ENCODE measurements at regions not wholly inside any gene's neighbourhood (a gene's known extent, or its start where the extent isn't known, plus 50 kb on each side); places are given as distances from the start of the nearest gene placed in this dataset.
"Not testable (repeated sequence)": the region's sequence is repeated elsewhere in the genome, so short reads cannot be mapped to it uniquely, and the experiment has no call there.

DNA sequence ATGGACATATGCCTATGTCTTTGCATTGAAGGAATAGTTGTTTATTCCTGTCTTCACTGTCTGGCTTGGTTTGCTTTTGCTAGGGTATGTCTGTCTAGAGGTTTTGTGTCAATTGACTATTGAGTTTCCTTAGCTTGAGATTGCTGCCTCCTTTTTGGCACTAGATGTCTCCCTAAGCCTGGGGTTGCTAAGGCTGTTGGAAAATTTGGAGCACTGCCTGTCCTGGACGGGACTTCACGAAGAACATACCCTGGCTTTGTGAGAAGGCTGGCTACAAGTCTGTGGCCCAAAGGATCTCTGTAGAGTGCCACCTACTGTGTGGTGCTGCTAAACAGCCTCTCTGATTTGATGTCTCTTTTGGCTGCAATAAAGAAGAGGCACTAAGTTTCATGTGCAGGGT, 183.8 kb upstream of the NUDT10 start:
- intact Hi-C loops (cut with micrococcal nuclease), result loop anchor here (10.0 kb wide), 1 partner anchor 316 kb away; no protein-coding TSS in a partner anchor

GRCh38 chrX:51151734-51152133, 180.9 kb upstream of the NUDT10 start:
- intact Hi-C loops (cut with micrococcal nuclease), result no loop called here

DNA sequence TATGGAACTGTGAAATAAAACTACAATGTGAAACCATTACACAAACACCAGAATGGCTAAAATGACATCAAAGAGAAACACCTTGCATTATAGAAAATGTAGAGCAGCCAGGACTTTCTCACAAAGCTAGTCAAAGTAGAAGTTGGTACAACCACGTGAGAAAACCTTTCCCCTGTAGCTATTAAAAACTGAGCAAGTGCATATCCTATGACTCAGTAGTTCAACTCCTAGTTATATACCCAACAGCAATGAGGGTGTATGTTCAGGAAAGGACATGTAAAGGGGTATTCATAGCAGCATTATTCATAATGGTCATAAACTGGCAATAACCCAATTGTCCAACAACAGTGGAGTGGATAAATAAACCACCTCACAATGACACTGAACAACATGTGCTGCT, 177.5 kb upstream of the NUDT10 start:
- intact Hi-C loops (cut with micrococcal nuclease), result no loop called here

DNA sequence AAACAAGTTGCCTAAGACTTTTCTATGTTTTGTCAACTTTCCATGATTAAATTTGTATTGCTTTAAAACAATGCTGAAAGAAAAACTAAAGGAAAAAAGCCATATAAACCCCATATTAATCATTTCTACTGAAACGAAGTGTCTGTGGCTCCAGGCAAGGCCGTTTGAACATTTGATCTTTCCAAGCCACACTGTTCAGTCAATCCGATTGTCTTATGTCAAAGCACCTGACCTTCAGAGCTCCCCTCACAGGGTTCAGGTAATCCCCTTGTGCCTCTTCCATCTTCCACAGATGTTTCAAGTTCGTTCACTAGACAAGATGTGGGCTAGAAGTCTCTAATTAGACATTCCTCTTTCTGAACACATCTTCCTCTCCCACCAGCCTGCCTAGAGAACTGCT, 177.1 kb upstream of the NUDT10 start:
- intact Hi-C loops (cut with micrococcal nuclease), result no loop called here

- intact Hi-C loops (cut with micrococcal nuclease), result no loop called here
Observed at GRCh38 chrX:51158231-51158630, 174.4 kb upstream of the NUDT10 start.

GRCh38 chrX:51159378-51159777, 173.2 kb upstream of the NUDT10 start:
- intact Hi-C loops (cut with micrococcal nuclease), result not testable (repeated sequence)

DNA sequence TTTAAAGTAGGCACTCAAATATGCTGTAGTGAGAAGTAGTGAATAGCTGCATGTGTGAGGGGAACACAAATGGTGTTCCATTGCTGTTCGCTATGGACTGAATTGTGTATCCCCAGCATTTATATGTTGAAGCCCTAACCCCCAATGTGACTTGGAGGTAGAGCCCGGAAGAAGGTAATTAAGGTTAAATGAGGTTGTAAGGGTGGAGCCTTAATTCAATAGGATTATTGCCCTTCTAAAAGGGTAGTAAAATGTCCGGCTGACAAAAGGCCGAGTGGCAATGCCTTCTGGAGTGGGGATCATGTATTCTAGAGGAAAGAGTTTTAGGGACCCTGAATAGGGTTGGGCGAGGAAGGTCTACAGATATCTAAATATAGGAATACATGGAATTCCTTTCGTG, 168.9 kb upstream of the NUDT10 start:
- intact Hi-C loops (cut with micrococcal nuclease), result no loop called here

GRCh38 chrX:51178356-51178900, 154.2 kb upstream of the NUDT10 start:
- intact Hi-C loops (cut with micrococcal nuclease), result not testable (repeated sequence)

DNA sequence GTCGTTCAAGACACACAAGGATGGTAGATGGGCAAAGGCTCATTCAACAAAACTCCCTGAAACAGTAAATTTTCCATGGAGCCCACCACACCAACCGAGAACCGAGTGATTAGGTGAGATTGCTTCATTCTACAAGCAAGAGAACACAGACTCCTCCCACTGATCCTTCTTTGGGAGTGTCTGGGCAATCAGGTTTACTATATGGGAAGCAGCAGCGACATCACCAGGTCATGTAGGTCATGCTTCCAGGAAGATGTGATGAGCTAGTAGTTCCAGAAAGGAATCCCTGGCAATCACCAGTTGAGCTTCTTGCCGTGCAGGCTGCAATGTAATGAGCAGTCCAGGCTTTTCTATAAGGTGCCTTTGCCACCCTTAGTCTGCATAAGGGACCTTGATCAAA, 152.8 kb upstream of the NUDT10 start:
- intact Hi-C loops (cut with micrococcal nuclease), result not testable (repeated sequence)

- intact Hi-C loops (cut with micrococcal nuclease), result no loop called here
Observed at GRCh38 chrX:51182545-51182944, 150.1 kb upstream of the NUDT10 start.

GRCh38 chrX:51192104-51192503, 140.5 kb upstream of the NUDT10 start:
- intact Hi-C loops (cut with micrococcal nuclease), result no loop called here

- intact Hi-C loops (cut with micrococcal nuclease), result no loop called here
Observed at GRCh38 chrX:51215266-51215665, 117.4 kb upstream of the NUDT10 start.

GRCh38 chrX:51215856-51216255, 116.8 kb upstream of the NUDT10 start:
- intact Hi-C loops (cut with micrococcal nuclease), result no loop called here

- intact Hi-C loops (cut with micrococcal nuclease), result no loop called here
Observed at GRCh38 chrX:51242212-51242611, 90.4 kb upstream of the NUDT10 start.

- intact Hi-C loops (cut with micrococcal nuclease), result no loop called here
Observed at GRCh38 chrX:51257490-51257889, 75.1 kb upstream of the NUDT10 start.

DNA sequence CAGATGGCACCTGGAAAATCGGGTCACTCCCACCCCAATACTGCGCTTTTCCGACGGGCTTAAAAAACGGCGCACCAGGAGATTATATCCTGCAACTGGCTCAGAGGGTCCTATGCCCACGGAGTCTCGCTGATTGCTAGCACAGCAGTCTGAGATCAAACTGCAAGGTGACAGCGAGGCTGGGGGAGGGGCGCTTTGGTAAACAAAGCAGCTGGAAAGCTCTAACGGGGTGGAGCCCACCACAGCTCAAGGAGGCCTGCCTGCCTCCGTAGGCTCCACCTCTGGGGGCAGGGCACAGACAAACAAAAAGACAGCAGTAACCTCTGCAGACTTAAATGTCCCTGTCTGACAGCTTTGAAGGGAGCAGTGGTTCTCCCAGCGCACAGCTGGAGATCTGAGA, 70.4 kb upstream of the NUDT10 start:
- intact Hi-C loops (cut with micrococcal nuclease), result not testable (repeated sequence)

- intact Hi-C loops (cut with micrococcal nuclease), result no loop called here
Observed at GRCh38 chrX:51272638-51273037, 60.0 kb upstream of the NUDT10 start.

GRCh38 chrX:51281758-51282318, 50.8 kb upstream of the NUDT10 start:
- intact Hi-C loops (cut with micrococcal nuclease), result no loop called here

Data from T-helper 2 cell treated with Interferon-gamma antibody and Interleukin-4, amounts not matched to agents 100 ng/mL and 5 ng/mL, for 36 hours (primary cell).